HCT116 (cell line): ENCODE measurements at regions not wholly inside any gene's neighbourhood (a gene's known extent, or its start where the extent isn't known, plus 50 kb on each side); places are given as distances from the start of the nearest gene placed in this dataset.

Source experiments
- ATAC-seq: fragments of 200-7000 bp; cut with Tn5 transposase; 2 replicates; pipeline ENCODE4 v1.9.1; 2020; ENCODE audit warnings: mild to moderate bottlenecking, moderate library complexity
- BruUV-seq: library from RNA; stranded (reverse); fragments of 400-500 nt; replicated peaks from 2 replicates; lab custom pipeline; 2021; lab: Mats Ljungman, UMichigan
- CTCF ChIA-PET: fragments of 300-600 bp; sonication (Branson Sonifier 250); formaldehyde crosslinking; loops from one replicate; lab custom pipeline; 2021; ENCODE audit warnings: antibody characterized with exemption; lab: Charles Lee
- POLR2A ChIA-PET: fragments of 300-600, 350-600 bp; sonication (Branson Sonifier 250); formaldehyde crosslinking; loops from one replicate; lab custom pipeline; 2021; ENCODE audit warnings: antibody characterized with exemption; lab: Charles Lee
- RAD21 ChIA-PET, 2 experiments: fragments of 300-600 bp; sonication (Branson Sonifier 250); formaldehyde crosslinking; loops; one replicate each; lab custom pipeline; 2023; ENCODE audit warnings: low total read pairs in 2 of 2; ENCODE audit not compliant: uncharacterized antibody in 2 of 2, unreplicated experiment in 2 of 2, low non-redundant PET in 1 of 2; lab: Charles Lee
- DNase-seq: peaks from one replicate; pipeline ENCODE4 v3.0.0-alpha.2; 2010; ENCODE audit warnings: low read depth, low spot score
- H2AFZ ChIP-seq: fragments of 200-600 bp; shearing (Covaris generic), sonication (generic); 2 replicates; pipeline ENCODE4 v1.6.1; 2017; ENCODE audit warnings: low read depth, mixed run types, mixed read lengths, antibody characterized with exemption, low read length; ENCODE audit not compliant: poor library complexity, severe bottlenecking
- H3K27ac ChIP-seq: 2 replicates; pipeline ENCODE4 v1.5.1; 2012; ENCODE audit warnings: low read depth, low read length
- H3K27me3 ChIP-seq: fragments of 200-600 bp; sonication (generic); 2 replicates; pipeline ENCODE4 v1.6.1; 2016; ENCODE audit warnings: mixed run types, low read length, mixed read lengths; ENCODE audit not compliant: insufficient read depth
- H3K36me3 ChIP-seq, 2 experiments: fragments of 200-500 bp in 1 of 2; fragments of 200-600 bp in 1 of 2; sonication (Bioruptor generic) in 1 of 2; sonication (generic) in 1 of 2; 2 replicates each; pipeline versions ENCODE4 v1.5.1 to v1.6.1; 2014 to 2016; ENCODE audit warnings: low read length in 2 of 2, inconsistent platforms in 1 of 2, mixed read lengths in 1 of 2, mixed run types in 1 of 2; ENCODE audit not compliant: insufficient read depth in 2 of 2, control insufficient read depth in 1 of 2
- H3K4me1 ChIP-seq, 2 experiments: fragments of 200-600 bp in 1 of 2; sonication (generic) in 1 of 2; 2 replicates each; pipeline versions ENCODE4 v1.5.1 to v1.6.1; 2012 to 2017; ENCODE audit warnings: low read length in 2 of 2, inconsistent platforms in 1 of 2, mild to moderate bottlenecking in 1 of 2, mixed read lengths in 1 of 2, mixed run types in 1 of 2, moderate library complexity in 1 of 2; ENCODE audit not compliant: insufficient read depth in 2 of 2, control insufficient read depth in 1 of 2
- H3K4me2 ChIP-seq: fragments of 200-600 bp; sonication (generic); 2 replicates; pipeline ENCODE4 v1.6.1; 2017; ENCODE audit warnings: mixed run types, low read length, mixed read lengths
- H3K4me3 ChIP-seq, 2 experiments: fragments of 200-600 bp in 1 of 2; sonication (generic) in 1 of 2; replicated peaks in 1 of 2; 2 replicates each; pipeline ENCODE4 v1.5.1; 2011 to 2016; ENCODE audit warnings: low read length in 2 of 2, control low read depth in 1 of 2, low read depth in 1 of 2, mild to moderate bottlenecking in 1 of 2, mixed read lengths in 1 of 2, mixed run types in 1 of 2
- H3K79me2 ChIP-seq: fragments of 200-600 bp; sonication (generic); 2 replicates; pipeline ENCODE4 v1.6.1; 2017; ENCODE audit warnings: mild to moderate bottlenecking, mixed run types, low read length, moderate library complexity, mixed read lengths; ENCODE audit not compliant: insufficient read depth
- H3K9ac ChIP-seq: fragments of 200-600 bp; sonication (generic); 2 replicates; pipeline ENCODE4 v1.6.1; 2016; ENCODE audit warnings: low read length, mixed read lengths
- H3K9me2 ChIP-seq: fragments of 200-600 bp; sonication (generic), shearing (Covaris generic); 2 replicates; pipeline ENCODE4 v1.6.1; 2017; ENCODE audit warnings: mixed run types, mild to moderate bottlenecking, moderate library complexity; ENCODE audit not compliant: insufficient read depth
- H3K9me3 ChIP-seq, 2 experiments: fragments of 200-500 bp in 1 of 2; fragments of 200-600 bp in 1 of 2; sonication (Bioruptor generic) in 1 of 2; sonication (generic) in 1 of 2; 2 replicates each; pipeline ENCODE4 v1.6.1; 2014 to 2017; ENCODE audit warnings: low read length in 2 of 2, mixed read lengths in 2 of 2, inconsistent platforms in 1 of 2, low read depth in 1 of 2, mild to moderate bottlenecking in 1 of 2, mixed run types in 1 of 2, moderate library complexity in 1 of 2; ENCODE audit not compliant: control insufficient read depth in 1 of 2, insufficient read depth in 1 of 2
- H4K20me1 ChIP-seq: fragments of 200-600 bp; sonication (generic), shearing (Covaris generic); 2 replicates; pipeline ENCODE4 v1.6.1; 2017; ENCODE audit warnings: mixed run types, mild to moderate bottlenecking, moderate library complexity; ENCODE audit not compliant: insufficient read depth
- EGR1 ChIP-seq: IDR thresholded peaks from 2 replicates; pipeline ENCODE4 v1.6.1; 2012; ENCODE audit warnings: low read depth
- EZH2phosphoT487 ChIP-seq: fragments of 200-600 bp; IDR thresholded peaks from 2 replicates; pipeline ENCODE4 v1.6.1; 2018; ENCODE audit warnings: antibody characterized with exemption, borderline replicate concordance
- JUND ChIP-seq: IDR thresholded peaks from 2 replicates; pipeline ENCODE4 v1.6.1; 2012
- POLR2A ChIP-seq: IDR thresholded peaks from 2 replicates; pipeline ENCODE4 v1.7.0; 2011; ENCODE audit warnings: borderline replicate concordance; ENCODE audit not compliant: insufficient read depth, insufficient read length; ENCODE audit errors: extremely low read depth
- POLR2AphosphoS5 ChIP-seq: IDR thresholded peaks from 2 replicates; pipeline ENCODE4 v1.6.1; 2011; ENCODE audit warnings: mild to moderate bottlenecking, low read depth, low read length, moderate library complexity
- RAD21 ChIP-seq: IDR thresholded peaks from 2 replicates; pipeline ENCODE4 v1.6.1; 2012; ENCODE audit warnings: low read depth, mild to moderate bottlenecking
- SP1 ChIP-seq: IDR thresholded peaks from 2 replicates; pipeline ENCODE4 v1.6.1; 2012; ENCODE audit warnings: low read depth
- YY1 ChIP-seq: IDR thresholded peaks from 2 replicates; pipeline ENCODE4 v1.6.1; 2011; ENCODE audit warnings: low read length, low read depth, moderate library complexity, mild to moderate bottlenecking; ENCODE audit not compliant: insufficient replicate concordance; ENCODE audit errors: extremely low read depth
- intact Hi-C: fragments of 100-400 bp; cut with micrococcal nuclease; formaldehyde crosslinking; loops from 2 replicates; pipeline ENCODE4 v1.10.0; 2022
- TF ChIP-seq, protein P1 (sequence below): IDR thresholded peaks from 2 replicates; pipeline ENCODE4 v1.6.1; 2012
- TF ChIP-seq, protein P2 (sequence below): IDR thresholded peaks from 2 replicates; pipeline ENCODE4 v1.6.1; 2012

DNA sequence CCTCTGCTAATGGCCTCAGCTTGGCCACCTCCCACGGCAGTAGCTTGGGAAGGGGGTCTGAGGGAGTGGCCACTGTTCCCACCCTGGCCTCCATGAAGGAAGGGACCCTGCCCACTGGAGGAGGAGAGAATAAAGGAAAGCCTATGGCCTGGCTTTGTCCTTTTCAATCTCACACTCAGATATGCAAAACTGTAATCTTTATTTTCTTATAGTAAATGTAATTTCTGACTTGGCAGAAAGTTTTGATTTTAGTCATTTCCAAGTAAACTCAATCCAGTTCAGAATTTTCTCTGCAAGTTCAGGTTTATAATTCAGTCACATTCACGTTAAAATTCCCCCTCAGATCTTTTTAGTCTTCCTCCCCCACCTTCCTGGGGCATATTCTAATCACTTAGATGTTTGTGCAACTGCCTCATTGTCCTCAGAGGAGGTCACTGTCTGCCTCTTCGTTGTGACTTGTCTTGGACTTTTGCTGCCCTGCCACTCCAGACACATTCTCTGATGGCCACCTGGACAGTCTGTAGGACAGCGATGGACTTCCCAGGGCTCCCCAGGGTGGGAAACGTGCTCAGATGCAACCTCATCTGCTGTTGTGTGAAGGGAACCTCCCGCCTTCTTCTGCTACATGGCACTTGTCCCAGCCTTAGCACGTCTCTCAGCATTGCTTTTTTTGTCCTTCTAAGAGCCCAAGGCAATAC, 222.8 kb upstream of the TBL1XR1 start:
- TF ChIP-seq EGR1: no peak
- TF ChIP-seq SP1: no peak
- no peak for TF ChIP-seq EZH2phosphoT487
- TF ChIP-seq, protein P1, sequence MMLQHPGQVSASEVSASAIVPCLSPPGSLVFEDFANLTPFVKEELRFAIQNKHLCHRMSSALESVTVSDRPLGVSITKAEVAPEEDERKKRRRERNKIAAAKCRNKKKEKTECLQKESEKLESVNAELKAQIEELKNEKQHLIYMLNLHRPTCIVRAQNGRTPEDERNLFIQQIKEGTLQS: no peak
- no peak for TF ChIP-seq POLR2AphosphoS5
- TF ChIP-seq RAD21: no peak
- TF ChIP-seq JUND: no peak
- TF ChIP-seq POLR2A: no peak
- TF ChIP-seq, protein P2, sequence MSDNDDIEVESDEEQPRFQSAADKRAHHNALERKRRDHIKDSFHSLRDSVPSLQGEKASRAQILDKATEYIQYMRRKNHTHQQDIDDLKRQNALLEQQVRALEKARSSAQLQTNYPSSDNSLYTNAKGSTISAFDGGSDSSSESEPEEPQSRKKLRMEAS: no peak
- TF ChIP-seq YY1: no peak
- intact Hi-C loops: no loop called here
- ChIA-PET POLR2A (no interaction called here), RAD21 (no interaction called here), CTCF (no interaction called here)
- no peak for ATAC-seq
- no peak overlapping the region for H3K9ac ChIP-seq
- H3K4me3 ChIP-seq: no peak overlapping the region
- H3K9me2 ChIP-seq: no peaks in the 10 kb centered on the region
- no peak for DNase-seq
- H4K20me1 ChIP-seq: no peaks in the 10 kb centered on the region
- H2AFZ ChIP-seq: no peak overlapping the region
- no peaks in the 10 kb centered on the region for H3K36me3 ChIP-seq
- H3K79me2 ChIP-seq: no peaks in the 10 kb centered on the region
- no peak overlapping the region for H3K4me2 ChIP-seq
- no peaks in the 10 kb centered on the region for H3K9me3 ChIP-seq
- H3K27me3 ChIP-seq: no peaks in the 10 kb centered on the region
- BruUV-seq: no TSS peak
- H3K27ac ChIP-seq: no peak overlapping the region
- no peaks in the 10 kb centered on the region for H3K4me1 ChIP-seq
